ENCODE measurements at regions not wholly inside any gene's neighbourhood (a gene's known extent, or its start where the extent isn't known, plus 50 kb on each side); places are given as distances from the start of the nearest gene placed in this dataset.

DNA sequence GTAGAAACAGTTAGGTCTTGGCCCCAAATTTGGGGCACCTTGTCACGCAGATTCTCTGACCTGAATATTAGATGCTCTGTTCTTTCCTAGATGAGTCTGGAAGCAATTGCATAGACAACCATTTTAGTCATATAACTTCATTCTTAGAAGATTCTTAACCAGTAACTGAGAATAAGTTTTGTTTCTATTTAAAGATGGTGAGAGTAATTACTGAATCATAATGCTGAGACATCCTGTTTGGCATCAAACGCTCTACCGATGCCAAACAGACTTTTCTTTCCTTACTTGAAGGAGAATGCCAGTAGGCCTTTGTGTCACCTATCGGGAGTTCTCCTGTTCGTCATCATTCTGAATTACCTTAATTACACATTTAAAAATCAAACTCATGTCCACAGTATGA lies 131.6 kb upstream of the ID4 start (continued):
- TF ChIP-seq ZNF592 (IDR thresholded peaks at IDR 0.05) = no peak
- no peak for TF ChIP-seq SMC3 (IDR thresholded peaks at IDR 0.05; ENCODE audit: borderline replicate concordance, low read length)
- TF ChIP-seq ZNF687 (IDR thresholded peaks at IDR 0.05) = no peak
- TF ChIP-seq SUPT20H (IDR thresholded peaks at IDR 0.05; ENCODE audit: borderline replicate concordance, control insufficient read depth, low read depth, low read length) = no peak
- no peak for TF ChIP-seq SREBF2 (IDR thresholded peaks at IDR 0.05; ENCODE audit: low read length)
- TF ChIP-seq YY1 (IDR thresholded peaks at IDR 0.05; ENCODE audit: low read depth, low read length) = no peak
- no peak for TF ChIP-seq ZNF384 (IDR thresholded peaks at IDR 0.05; ENCODE audit: borderline replicate concordance, low read depth, low read length)
- no peak for TF ChIP-seq HDAC2 (IDR thresholded peaks at IDR 0.05)

All from GM12878 (cell line).